Tibial artery (tissue), 4 donors: ENCODE measurements at regions not wholly inside any gene's neighbourhood (a gene's known extent, or its start where the extent isn't known, plus 50 kb on each side); places are given as distances from the start of the nearest gene placed in this dataset.
"Not testable (repeated sequence)": the region's sequence is repeated elsewhere in the genome, so short reads cannot be mapped to it uniquely, and the experiment has no call there.

Experiments
- DNase-seq, 2 donors: peaks; one replicate each; pipeline ENCODE4 v3.0.0-alpha.2; 2019
- H3K27ac ChIP-seq, 2 donors: fragments of 200-600 bp; sonication (generic) in 1 of 2; 1 replicate in 1 of 2; 2 replicates in 1 of 2; pipeline ENCODE4 v1.5.1; 2018 to 2019; ENCODE audit warnings: mild to moderate bottlenecking in 1 of 2
- H3K27me3 ChIP-seq, 2 donors: fragments of 200-600 bp; sonication (generic) in 1 of 2; one replicate each; pipeline versions ENCODE4 v1.5.1 to v1.6.0; 2016 to 2019
- H3K36me3 ChIP-seq, 3 donors: fragments of 200-600 bp; sonication (generic) in 2 of 3; one replicate each; pipeline ENCODE4 v1.5.1; 2016 to 2019; ENCODE audit warnings: mild to moderate bottlenecking in 2 of 3
- H3K4me1 ChIP-seq, 4 donors: fragments of 200-600 bp; sonication (generic) in 2 of 4; 1 replicate in 3 of 4; 2 replicates in 1 of 4; pipeline ENCODE4 v1.5.1; 2016 to 2019
- H3K4me3 ChIP-seq, 2 donors: fragments of 200-600 bp; sonication (generic) in 1 of 2; 1 replicate in 1 of 2; 2 replicates in 1 of 2; pipeline ENCODE4 v1.5.1; 2018 to 2019; ENCODE audit warnings: mild to moderate bottlenecking in 2 of 2
- H3K9me3 ChIP-seq, 3 donors: fragments of 200-600 bp; sonication (generic) in 1 of 3; one replicate each; pipeline ENCODE4 v1.5.1; 2016 to 2019
- intact Hi-C: fragments of 100-400 bp; cut with DNase I; formaldehyde crosslinking; loops from one replicate; pipeline ENCODE4 v1.15.0; 2023; ENCODE audit warnings: low total_unique reads
- TF ChIP-seq, protein P1 (sequence below), 2 experiments: fragments of 200-600 bp in 1 of 2; fragments of 450-650 bp in 1 of 2; IDR thresholded peaks; one replicate each; pipeline ENCODE4 v1.5.1; 2017 to 2019; ENCODE audit warnings: antibody characterized with exemption in 2 of 2, mild to moderate bottlenecking in 1 of 2, moderate library complexity in 1 of 2

DNA sequence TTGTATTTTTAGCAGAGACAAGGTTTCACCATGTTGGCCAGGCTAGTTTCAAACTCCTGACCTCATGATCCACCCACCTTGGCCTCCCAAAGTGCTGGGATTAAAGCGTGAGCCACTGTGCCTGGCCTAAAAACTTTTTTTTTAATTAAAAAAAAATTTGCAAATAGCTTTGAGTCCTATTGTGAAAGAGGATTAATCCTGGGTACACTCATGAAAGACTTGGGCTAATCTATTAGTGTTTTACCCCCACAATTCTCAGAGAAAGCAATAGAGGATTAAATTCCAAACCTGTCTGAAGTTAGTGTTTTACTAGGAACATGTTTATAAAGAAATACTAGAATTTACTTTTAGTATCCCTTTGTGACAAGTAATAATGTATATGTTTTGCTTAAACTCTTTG, 76.9 kb upstream of the ITGB1 start:
- intact Hi-C loops = no loop called here
- no peaks in the 10 kb centered on the region for H3K36me3 ChIP-seq
- H3K4me3 ChIP-seq = no peak overlapping the region
- TF ChIP-seq, protein P1, sequence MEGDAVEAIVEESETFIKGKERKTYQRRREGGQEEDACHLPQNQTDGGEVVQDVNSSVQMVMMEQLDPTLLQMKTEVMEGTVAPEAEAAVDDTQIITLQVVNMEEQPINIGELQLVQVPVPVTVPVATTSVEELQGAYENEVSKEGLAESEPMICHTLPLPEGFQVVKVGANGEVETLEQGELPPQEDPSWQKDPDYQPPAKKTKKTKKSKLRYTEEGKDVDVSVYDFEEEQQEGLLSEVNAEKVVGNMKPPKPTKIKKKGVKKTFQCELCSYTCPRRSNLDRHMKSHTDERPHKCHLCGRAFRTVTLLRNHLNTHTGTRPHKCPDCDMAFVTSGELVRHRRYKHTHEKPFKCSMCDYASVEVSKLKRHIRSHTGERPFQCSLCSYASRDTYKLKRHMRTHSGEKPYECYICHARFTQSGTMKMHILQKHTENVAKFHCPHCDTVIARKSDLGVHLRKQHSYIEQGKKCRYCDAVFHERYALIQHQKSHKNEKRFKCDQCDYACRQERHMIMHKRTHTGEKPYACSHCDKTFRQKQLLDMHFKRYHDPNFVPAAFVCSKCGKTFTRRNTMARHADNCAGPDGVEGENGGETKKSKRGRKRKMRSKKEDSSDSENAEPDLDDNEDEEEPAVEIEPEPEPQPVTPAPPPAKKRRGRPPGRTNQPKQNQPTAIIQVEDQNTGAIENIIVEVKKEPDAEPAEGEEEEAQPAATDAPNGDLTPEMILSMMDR (IDR thresholded peaks at IDR 0.05) = no peak
- no peaks in the 10 kb centered on the region for H3K27me3 ChIP-seq
- peaks cover 0 to 10% (median 0%) of the 10 kb centered on the region in 4 donors for H3K4me1 ChIP-seq
- no peaks in the 10 kb centered on the region for H3K9me3 ChIP-seq
- H3K27ac ChIP-seq = no peak overlapping the region
- DNase-seq = no peak

- TF ChIP-seq, protein P1 (IDR thresholded peaks at IDR 0.05) = no peak
- no peaks in the 10 kb centered on the region for H3K36me3 ChIP-seq
- intact Hi-C loops = no loop called here
- H3K9me3 ChIP-seq = no peaks in the 10 kb centered on the region
- no peak overlapping the region for H3K4me3 ChIP-seq
- no peak overlapping the region for H3K27ac ChIP-seq
- H3K27me3 ChIP-seq = no peaks in the 10 kb centered on the region
- DNase-seq = no peak
- peaks cover 0 to 13% (median 0%) of the 10 kb centered on the region in 4 donors for H3K4me1 ChIP-seq
These were observed 74.7 kb upstream of the ITGB1 start for GRCh38 chr10:33032654-33033151.

- intact Hi-C loops = no loop called here
- no peaks in the 10 kb centered on the region for H3K36me3 ChIP-seq
- no peaks in the 10 kb centered on the region for H3K27me3 ChIP-seq
- no peak overlapping the region for H3K4me3 ChIP-seq
- no peak for DNase-seq
- H3K27ac ChIP-seq = no peak overlapping the region
- TF ChIP-seq, protein P1 (IDR thresholded peaks at IDR 0.05) = no peak
- no peaks in the 10 kb centered on the region for H3K9me3 ChIP-seq
- peaks cover 0 to 15% (median 0%) of the 10 kb centered on the region in 4 donors for H3K4me1 ChIP-seq
These were observed 74.0 kb upstream of the ITGB1 start for GRCh38 chr10:33031815-33032653.

DNA sequence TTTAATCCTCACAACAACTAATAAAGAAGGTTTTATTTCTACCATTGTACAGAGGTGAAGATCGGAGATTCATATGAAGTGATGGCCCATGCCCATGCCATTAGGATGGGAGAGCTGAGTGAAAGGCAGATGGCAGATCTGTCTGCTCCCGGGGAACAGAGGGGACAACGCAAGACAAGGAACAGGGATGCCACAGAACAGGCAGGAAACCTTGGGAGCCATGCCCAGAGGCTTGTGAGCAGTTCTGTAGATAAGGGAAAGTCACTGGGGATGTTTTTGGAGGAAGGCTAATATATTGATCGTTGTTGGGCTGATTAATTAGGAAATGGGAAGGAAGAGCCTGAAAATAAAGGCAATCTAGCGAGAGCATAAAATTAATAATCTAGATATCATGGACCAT, 73.1 kb upstream of the ITGB1 start:
- no peak for DNase-seq
- Histone ChIP-seq H3K9me3 (no peaks in the 10 kb centered on the region), H3K27me3 (no peaks in the 10 kb centered on the region), H3K4me3 (no peak overlapping the region), H3K4me1 (peaks cover 0 to 24% (median 8%) of the 10 kb centered on the region in 4 donors), H3K36me3 (no peaks in the 10 kb centered on the region), H3K27ac (no peak overlapping the region)
- TF ChIP-seq, protein P1 (IDR thresholded peaks at IDR 0.05) = no peak
- intact Hi-C loops = no loop called here

GRCh38 chr10:33028515-33028914, 70.5 kb upstream of the ITGB1 start:
- H3K27me3 ChIP-seq, H3K27ac ChIP-seq, H3K36me3 ChIP-seq, intact Hi-C loops, H3K4me3 ChIP-seq, H3K9me3 ChIP-seq, DNase-seq: not testable (repeated sequence)
- peaks cover 0 to 28% (median 10%) of the 10 kb centered on the region in 4 donors for H3K4me1 ChIP-seq

- Histone ChIP-seq H3K27ac (peak overlapping the region; percentile 59 to 61), H3K9me3 (no peaks in the 10 kb centered on the region), H3K4me1 (peaks cover 0 to 22% (median 10%) of the 10 kb centered on the region in 4 donors), H3K36me3 (no peaks in the 10 kb centered on the region), H3K27me3 (no peaks in the 10 kb centered on the region), H3K4me3 (no peak overlapping the region)
- no peak for DNase-seq
- intact Hi-C loops = no loop called here
- TF ChIP-seq, protein P1 (IDR thresholded peaks at IDR 0.05) = no peak
These were observed 69.1 kb upstream of the ITGB1 start for GRCh38 chr10:33027088-33027487.
